Mononuclear cell (primary cell): ENCODE measurements at regions not wholly inside any gene's neighbourhood (a gene's known extent, or its start where the extent isn't known, plus 50 kb on each side); places are given as distances from the start of the nearest gene placed in this dataset.

ENCODE experiments used
- H3K27me3 ChIP-seq: 2 replicates; pipeline ENCODE4 v1.6.0; 2011; ENCODE audit warnings: low read length, control low read depth; ENCODE audit not compliant: insufficient read depth
- H3K4me1 ChIP-seq: 2 replicates; pipeline ENCODE4 v1.5.1; 2011; ENCODE audit warnings: mild to moderate bottlenecking, low read length, control low read depth; ENCODE audit not compliant: insufficient read depth
- H3K4me3 ChIP-seq: 2 replicates; pipeline ENCODE4 v1.5.1; 2011; ENCODE audit warnings: mild to moderate bottlenecking, low read length, moderate library complexity
- H3K9me3 ChIP-seq: 2 replicates; pipeline ENCODE4 v1.5.1; 2011; ENCODE audit warnings: low read depth, mild to moderate bottlenecking, control low read depth, low read length

DNA sequence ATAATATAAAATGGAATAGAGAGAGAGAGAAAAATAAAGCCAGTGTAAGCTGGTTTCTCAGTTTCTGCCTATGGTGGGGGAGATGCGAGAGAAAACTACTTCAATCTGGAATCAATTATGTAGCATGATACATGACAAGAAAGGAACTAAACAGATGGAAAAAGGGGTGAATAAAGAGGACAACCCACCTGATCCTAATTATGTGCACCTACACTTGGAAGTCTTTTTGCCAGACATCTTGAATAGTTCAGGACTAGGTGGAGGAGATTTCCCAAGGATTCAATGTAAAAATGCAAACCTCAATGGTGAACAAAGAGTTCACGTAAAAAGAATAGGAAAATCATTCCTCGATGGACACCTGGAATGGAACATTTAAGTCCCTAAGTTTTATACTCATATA lies 524.4 kb upstream of the RGMA start:
- no peak overlapping the region for H3K4me3 ChIP-seq
- no peaks in the 10 kb centered on the region for H3K9me3 ChIP-seq
- no peaks in the 10 kb centered on the region for H3K4me1 ChIP-seq
- no peaks in the 10 kb centered on the region for H3K27me3 ChIP-seq

DNA sequence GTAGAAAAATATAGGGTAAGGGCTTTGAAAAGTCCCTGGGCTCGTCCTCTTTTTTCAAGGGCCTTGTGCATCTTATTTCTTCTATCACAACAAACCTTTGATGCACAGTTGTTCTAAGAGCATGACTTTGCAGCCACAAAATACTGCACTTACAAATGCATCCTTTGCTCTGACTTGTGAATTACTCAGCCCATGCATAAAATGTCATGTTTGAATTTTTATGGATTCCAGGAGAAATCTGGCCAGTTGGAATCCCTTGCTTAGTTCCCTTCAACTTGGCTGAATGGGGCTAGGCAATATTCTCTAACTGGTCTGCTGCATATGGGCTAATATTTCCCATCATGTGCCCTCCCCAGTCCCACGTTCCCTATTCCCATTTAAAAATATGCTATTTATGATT lies 523.9 kb upstream of the RGMA start:
- Histone ChIP-seq H3K4me1 (no peaks in the 10 kb centered on the region), H3K4me3 (no peak overlapping the region), H3K27me3 (no peaks in the 10 kb centered on the region), H3K9me3 (no peaks in the 10 kb centered on the region)

DNA sequence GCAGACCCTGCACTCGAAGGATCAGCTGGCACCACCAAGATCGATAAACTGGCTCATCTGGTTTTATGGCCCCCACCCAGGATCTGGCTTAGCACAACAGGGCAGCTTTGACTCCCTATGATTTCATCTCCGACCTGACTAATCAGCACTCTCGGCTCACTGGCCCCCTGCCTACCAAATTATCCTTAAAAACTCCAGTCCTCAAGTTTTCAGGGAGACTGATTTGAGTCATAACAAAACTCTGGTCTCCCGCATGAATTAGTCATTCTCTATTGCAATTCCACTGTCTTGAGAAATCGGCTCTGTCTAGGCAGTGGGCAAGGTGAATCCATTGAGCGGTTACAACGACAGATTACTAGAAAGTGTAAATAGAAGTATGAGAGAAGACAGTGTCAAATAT lies 521.9 kb upstream of the RGMA start:
- H3K4me1 ChIP-seq: no peaks in the 10 kb centered on the region
- H3K27me3 ChIP-seq: no peaks in the 10 kb centered on the region
- H3K4me3 ChIP-seq: no peak overlapping the region
- no peaks in the 10 kb centered on the region for H3K9me3 ChIP-seq

DNA sequence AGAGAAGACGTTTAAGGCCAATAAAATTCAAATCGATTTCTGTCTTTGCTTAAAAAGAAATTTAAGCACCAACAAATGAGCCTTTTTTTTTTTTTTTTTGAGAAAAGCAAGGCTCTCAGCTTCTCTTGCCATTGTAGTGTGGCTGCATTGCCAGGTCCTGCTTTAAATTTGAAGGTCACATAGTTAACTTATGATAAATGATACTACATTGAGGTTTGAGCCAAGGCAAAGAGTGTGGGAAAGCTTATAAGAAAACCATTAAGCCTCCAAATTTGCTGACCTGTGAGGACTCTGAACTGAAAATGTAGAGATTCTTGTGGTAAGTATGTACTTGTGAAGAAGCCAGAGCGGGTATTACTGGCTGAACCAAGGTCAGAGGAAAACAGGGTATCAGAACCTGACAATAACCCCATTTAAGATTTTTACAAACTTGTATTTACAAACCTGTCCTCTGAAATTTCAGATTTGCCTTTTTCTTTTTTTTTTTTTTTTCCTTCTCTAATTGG lies 519.7 kb upstream of the RGMA start:
- Histone ChIP-seq H3K9me3 (no peaks in the 10 kb centered on the region), H3K27me3 (no peaks in the 10 kb centered on the region), H3K4me3 (no peak overlapping the region), H3K4me1 (no peaks in the 10 kb centered on the region)

DNA sequence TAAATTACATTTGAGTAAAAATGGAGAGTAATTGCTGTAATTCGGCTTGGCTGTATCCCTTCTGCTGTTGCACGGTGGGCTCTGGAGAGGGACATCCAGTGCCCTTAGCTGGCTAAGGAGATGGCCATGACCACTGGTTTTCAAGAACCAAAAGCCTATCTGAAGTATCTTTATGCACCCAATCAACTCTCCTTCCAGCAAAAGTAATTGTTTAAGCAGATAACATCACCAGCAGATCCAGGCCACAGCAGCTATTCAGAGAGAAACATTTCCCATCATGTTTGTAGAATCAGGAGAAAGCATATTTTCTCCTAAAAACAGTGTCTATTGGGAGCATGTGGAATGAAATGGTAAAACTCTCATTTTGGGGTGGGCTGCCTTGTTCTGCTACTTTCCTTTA lies 514.5 kb upstream of the RGMA start:
- Histone ChIP-seq H3K9me3 (no peaks in the 10 kb centered on the region), H3K27me3 (no peaks in the 10 kb centered on the region), H3K4me1 (no peaks in the 10 kb centered on the region), H3K4me3 (no peak overlapping the region)

DNA sequence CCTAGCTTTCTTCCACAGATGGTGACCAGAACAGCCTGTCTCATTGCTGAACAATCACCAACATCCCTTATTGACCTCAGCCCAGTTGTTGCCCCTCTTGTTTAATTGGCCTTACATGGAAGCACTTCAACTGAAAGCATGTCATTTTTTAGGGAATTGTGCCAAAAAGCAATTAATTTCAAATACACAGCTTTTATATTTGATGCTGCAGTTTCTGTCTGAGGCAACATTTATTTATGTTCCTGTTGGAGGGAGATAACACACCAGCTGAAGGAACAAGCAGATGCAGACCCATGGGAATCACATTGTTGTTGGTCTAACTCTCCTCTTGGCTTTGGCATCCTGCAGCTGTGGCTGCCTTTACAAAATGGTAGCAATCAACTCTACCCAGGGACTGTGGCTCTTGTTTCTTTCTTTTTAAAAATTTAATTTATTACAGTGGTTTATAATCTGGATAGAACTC lies 498.1 kb upstream of the RGMA start:
- Histone ChIP-seq H3K27me3 (peaks cover 5% of the 10 kb centered on the region), H3K4me1 (no peaks in the 10 kb centered on the region), H3K9me3 (no peaks in the 10 kb centered on the region), H3K4me3 (no peak overlapping the region)

DNA sequence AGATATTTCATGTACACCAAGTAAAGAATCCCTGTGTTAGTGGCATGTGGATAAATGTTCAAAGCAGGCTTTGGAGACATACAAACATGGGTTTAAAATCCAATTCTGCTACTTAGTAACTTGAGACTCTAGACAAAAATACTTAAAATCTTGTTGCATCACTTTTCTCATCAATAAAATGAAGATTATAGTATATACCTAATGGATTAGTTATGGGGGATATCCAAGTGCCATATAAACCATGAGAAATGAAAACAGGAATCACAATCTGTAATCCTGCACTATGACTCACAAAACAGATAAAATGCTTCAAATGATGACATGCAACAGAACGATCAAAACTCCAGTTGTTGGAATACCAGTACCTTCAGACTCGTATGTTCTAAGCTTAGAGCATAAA lies 496.0 kb upstream of the RGMA start:
- Histone ChIP-seq H3K9me3 (no peaks in the 10 kb centered on the region), H3K4me3 (no peak overlapping the region), H3K4me1 (no peaks in the 10 kb centered on the region), H3K27me3 (peaks cover 5% of the 10 kb centered on the region)

DNA sequence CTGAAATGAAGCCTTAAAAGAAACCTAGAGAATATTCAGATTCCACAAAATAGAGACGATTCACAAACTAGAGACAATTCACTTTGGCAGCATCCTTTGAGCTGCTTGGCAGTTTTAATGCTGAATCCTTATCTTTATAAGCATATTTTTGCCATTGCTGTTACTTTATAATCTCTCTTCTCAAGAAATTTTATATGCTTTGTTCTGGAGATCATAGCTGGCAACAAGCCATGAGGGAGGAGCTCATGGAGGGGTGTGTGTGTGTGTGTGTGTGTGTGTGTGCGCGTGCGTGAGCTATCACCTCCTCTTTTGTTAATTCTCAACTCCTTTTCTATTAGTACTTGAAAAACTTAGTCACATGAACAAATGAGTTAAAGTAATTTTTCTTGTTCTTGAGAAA lies 495.0 kb upstream of the RGMA start:
- H3K4me3 ChIP-seq: no peak overlapping the region
- H3K27me3 ChIP-seq: peaks cover 3% of the 10 kb centered on the region
- no peaks in the 10 kb centered on the region for H3K9me3 ChIP-seq

DNA sequence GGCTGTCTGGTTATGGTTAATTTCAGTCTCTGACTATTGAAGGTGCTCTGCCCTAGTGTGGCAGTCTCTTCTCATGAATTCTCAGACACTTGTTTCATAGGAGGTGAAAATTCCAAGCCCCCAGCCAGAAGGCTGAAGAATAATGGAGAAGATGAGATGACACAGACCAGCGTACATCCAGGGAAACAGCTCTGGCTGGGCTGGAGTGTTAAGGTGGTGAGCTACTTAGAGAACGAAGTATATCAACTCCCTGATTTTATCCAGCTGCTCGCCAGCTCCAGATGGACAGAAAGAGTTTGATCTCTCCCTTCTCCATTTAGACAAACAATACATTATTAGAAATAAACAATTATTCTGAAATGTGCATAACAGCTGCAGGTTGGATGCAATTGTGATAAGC lies 494.5 kb upstream of the RGMA start:
- Histone ChIP-seq H3K4me3 (no peak overlapping the region), H3K4me1 (no peaks in the 10 kb centered on the region), H3K27me3 (no peaks in the 10 kb centered on the region), H3K9me3 (no peaks in the 10 kb centered on the region)

More for the DNA sequence above, 495.0 kb upstream of the RGMA start:
- no peaks in the 10 kb centered on the region for H3K4me1 ChIP-seq

DNA sequence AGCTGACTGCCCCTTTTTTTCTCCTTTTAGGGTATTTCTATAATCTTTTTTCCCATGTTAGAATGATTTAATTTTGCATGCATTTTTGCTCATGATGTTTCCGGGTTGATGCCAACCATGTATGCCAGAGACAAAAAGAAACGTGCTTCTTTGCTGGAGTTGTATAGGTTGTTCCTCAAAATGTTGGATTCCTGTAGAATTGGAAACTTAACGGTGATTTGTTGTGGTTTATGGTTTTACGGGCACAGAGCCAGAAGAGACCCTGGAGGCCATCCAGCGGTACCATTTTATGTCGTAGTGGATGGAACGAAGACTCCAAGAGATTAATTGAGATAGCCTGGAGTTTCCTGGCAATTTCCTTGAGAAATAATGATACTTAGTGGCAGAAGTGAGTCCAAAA lies 481.5 kb upstream of the RGMA start:
- Histone ChIP-seq H3K9me3 (no peaks in the 10 kb centered on the region), H3K4me1 (no peaks in the 10 kb centered on the region), H3K27me3 (peaks cover 2% of the 10 kb centered on the region)

DNA sequence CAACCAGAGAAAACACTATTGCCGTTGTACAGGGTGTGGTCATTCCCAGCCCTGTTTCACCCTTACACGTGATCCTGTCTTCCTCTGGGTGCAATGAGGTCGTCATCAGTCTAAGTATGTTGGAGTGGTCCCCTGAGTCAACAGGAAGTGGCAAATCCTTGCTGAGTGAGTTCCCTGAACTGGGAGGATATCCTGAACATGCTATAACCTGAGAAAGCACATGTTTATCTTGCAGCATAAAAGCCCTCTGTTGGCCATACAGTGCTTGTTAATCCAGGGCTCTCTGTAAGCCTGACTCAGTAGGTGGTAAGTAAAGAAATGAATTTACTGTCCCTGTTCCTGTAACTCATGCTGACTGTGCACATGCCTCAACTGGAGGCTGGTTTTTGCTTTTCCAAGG lies 477.8 kb upstream of the RGMA start:
- Histone ChIP-seq H3K4me1 (no peaks in the 10 kb centered on the region), H3K27me3 (peaks cover under 1% of the 10 kb centered on the region), H3K9me3 (no peaks in the 10 kb centered on the region), H3K4me3 (no peak overlapping the region)

More for the DNA sequence above, 481.5 kb upstream of the RGMA start:
- no peak overlapping the region for H3K4me3 ChIP-seq

DNA sequence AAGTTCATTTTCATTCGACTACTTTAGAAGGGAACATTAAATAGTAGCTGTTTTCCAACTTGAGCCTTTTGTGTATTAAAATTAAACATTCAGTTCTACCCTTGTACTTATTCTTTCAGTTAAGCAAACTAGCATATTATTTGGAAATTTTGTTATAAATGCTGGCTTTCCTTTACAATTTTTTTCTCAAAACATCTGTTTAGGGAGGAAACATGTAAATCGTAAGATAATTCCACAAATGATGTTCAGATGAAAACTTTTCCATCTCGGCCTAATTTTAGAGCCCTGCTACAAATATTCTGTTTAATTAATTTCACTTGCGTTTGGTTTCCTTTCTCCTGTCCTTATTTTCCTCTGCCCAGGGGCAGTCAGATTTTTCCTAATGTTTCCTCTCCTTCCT lies 476.2 kb upstream of the RGMA start:
- no peaks in the 10 kb centered on the region for H3K27me3 ChIP-seq

DNA sequence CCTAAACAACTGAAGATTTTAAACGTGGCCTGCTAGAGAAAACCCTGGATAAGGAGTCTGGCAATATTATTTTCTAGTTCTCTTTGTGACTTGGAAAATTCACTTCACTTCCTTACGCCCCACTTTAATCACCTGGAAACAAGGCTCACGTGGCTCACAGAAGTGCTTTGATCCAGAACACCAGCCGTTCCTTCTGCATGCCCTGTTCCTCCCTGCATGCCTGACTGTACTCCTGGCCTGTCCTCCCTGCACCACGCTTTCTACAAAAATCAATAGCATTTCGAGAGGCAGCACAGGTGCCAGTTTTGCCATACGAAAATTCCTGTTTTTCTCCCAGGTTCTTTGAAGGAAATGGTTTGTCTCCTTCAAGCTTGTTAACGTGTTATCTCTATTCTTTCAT lies 474.2 kb upstream of the RGMA start:
- no peaks in the 10 kb centered on the region for H3K4me1 ChIP-seq
- no peaks in the 10 kb centered on the region for H3K27me3 ChIP-seq
- H3K4me3 ChIP-seq: no peak overlapping the region
- no peaks in the 10 kb centered on the region for H3K9me3 ChIP-seq

More for the DNA sequence above, 476.2 kb upstream of the RGMA start:
- H3K9me3 ChIP-seq: no peaks in the 10 kb centered on the region
- H3K4me1 ChIP-seq: no peaks in the 10 kb centered on the region
- H3K4me3 ChIP-seq: no peak overlapping the region

DNA sequence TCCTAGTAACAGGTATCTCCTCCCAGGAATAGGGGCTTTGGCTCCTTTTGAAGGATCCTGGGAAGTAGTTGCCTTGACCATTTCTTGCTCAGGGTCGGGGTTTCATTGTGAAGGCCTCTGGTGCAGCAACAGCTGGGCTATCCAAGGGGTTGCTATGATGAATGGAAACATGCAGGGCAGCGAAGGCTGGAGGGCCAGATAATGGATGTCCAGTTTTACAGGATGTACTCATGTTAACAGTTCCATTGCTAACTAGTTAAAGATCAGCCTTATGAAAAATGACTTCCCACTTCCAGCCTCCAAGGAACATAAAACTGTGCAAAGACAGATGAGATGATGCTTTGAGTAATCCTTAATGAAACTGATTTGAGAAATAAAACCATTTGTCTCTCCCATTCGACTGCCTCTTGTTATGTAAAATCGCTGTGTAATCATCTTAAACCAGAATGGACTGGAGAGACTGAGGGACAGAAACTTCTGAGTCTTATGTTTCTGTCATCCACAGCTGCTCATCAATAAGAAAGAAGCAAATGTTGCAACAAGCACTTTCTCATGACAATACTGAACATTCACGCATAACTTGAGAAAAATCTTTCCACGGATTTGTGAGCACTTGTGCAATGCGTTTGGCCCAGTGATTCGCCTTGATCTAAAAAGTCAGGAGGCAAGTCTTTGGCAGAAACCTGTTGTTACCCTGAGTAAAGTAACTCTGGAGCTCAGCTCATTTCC lies 473.5 kb upstream of the RGMA start:
- H3K4me1 ChIP-seq: no peaks in the 10 kb centered on the region
- no peak overlapping the region for H3K4me3 ChIP-seq
- H3K9me3 ChIP-seq: no peaks in the 10 kb centered on the region
- no peaks in the 10 kb centered on the region for H3K27me3 ChIP-seq

DNA sequence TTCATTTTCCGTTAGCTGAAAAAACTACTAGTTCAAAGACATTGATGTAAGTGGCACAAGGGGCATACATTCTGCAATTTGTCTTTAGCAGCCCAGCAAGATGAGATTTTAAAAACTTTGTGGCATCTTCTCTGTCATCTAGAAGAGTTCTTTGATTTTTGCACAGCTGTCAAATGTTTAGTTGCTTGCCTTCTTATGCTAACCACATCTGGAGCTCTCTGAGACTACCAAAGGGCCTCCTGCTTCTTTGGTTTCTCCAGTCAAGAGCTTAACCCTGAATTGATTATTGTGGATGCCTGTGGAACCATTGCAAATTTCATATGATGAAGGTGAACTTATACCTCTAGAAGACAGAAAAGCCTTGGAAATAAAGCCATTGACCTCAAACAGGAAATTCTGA lies 468.7 kb upstream of the RGMA start:
- Histone ChIP-seq H3K4me3 (no peak overlapping the region), H3K4me1 (no peaks in the 10 kb centered on the region), H3K27me3 (no peaks in the 10 kb centered on the region), H3K9me3 (no peaks in the 10 kb centered on the region)
